Liver (tissue), 3 donors: ENCODE measurements at regions not wholly inside any gene's neighbourhood (a gene's known extent, or its start where the extent isn't known, plus 50 kb on each side); places are given as distances from the start of the nearest gene placed in this dataset.

Experiments used
- GABPA ChIP-seq, 2 donors: IDR thresholded peaks in 1 of 2; conservative IDR thresholded peaks in 1 of 2; 2 replicates each; pipeline ENCODE4 v1.6.1; 2016; ENCODE audit warnings: antibody characterized with exemption in 2 of 2, mild to moderate bottlenecking in 1 of 2, moderate library complexity in 1 of 2
- HNF4A ChIP-seq, 2 donors: conservative IDR thresholded peaks; 2 replicates each; pipeline ENCODE4 v1.6.1; 2016; ENCODE audit warnings: antibody characterized with exemption in 2 of 2, mild to moderate bottlenecking in 2 of 2
- JUND ChIP-seq, 2 donors: IDR thresholded peaks; 2 replicates each; pipeline ENCODE4 v1.6.1; 2016; ENCODE audit warnings: antibody characterized with exemption in 2 of 2
- NR2F2 ChIP-seq: IDR thresholded peaks from 2 replicates; pipeline ENCODE4 v1.6.1; 2016; ENCODE audit warnings: antibody characterized with exemption
- RAD21 ChIP-seq, 2 donors: IDR thresholded peaks; 2 replicates each; pipeline ENCODE4 v1.6.1; 2016; ENCODE audit warnings: antibody characterized with exemption in 2 of 2, mild to moderate bottlenecking in 2 of 2
- RXRA ChIP-seq, 2 donors: IDR thresholded peaks; 2 replicates each; pipeline ENCODE4 v1.6.1; 2017 to 2018; ENCODE audit warnings: antibody characterized with exemption in 2 of 2, mild to moderate bottlenecking in 1 of 2
- SP1 ChIP-seq: IDR thresholded peaks from 2 replicates; pipeline ENCODE4 v1.6.1; 2018; ENCODE audit warnings: antibody characterized with exemption, mild to moderate bottlenecking
- TAF1 ChIP-seq: conservative IDR thresholded peaks from 2 replicates; pipeline ENCODE4 v1.6.1; 2016; ENCODE audit warnings: antibody characterized with exemption, mild to moderate bottlenecking
- YY1 ChIP-seq: IDR thresholded peaks from 2 replicates; pipeline ENCODE4 v1.6.1; 2016; ENCODE audit warnings: antibody characterized with exemption, mild to moderate bottlenecking
- TF ChIP-seq, protein P1 (sequence below): IDR thresholded peaks from 2 replicates; pipeline ENCODE4 v1.6.1; 2016; ENCODE audit warnings: antibody characterized with exemption
- TF ChIP-seq, protein P2 (sequence below): fragments of 150-350 bp; IDR thresholded peaks from 2 replicates; pipeline ENCODE4 v1.5.1; 2017; ENCODE audit warnings: improper control_type of control experiment, low read depth, low read length; ENCODE audit not compliant: missing input control
- TF ChIP-seq, protein P3 (sequence below): IDR thresholded peaks from 2 replicates; pipeline ENCODE4 v1.6.1; 2016; ENCODE audit warnings: antibody characterized with exemption
- TF ChIP-seq, protein P4 (sequence below): IDR thresholded peaks from 2 replicates; pipeline ENCODE4 v1.6.1; 2016; ENCODE audit warnings: antibody characterized with exemption, mild to moderate bottlenecking
- TF ChIP-seq, protein P5 (sequence below): IDR thresholded peaks from 2 replicates; pipeline ENCODE4 v1.6.1; 2016; ENCODE audit warnings: antibody characterized with exemption
- donor health status: healthy.
- donor health status: healthy.

DNA sequence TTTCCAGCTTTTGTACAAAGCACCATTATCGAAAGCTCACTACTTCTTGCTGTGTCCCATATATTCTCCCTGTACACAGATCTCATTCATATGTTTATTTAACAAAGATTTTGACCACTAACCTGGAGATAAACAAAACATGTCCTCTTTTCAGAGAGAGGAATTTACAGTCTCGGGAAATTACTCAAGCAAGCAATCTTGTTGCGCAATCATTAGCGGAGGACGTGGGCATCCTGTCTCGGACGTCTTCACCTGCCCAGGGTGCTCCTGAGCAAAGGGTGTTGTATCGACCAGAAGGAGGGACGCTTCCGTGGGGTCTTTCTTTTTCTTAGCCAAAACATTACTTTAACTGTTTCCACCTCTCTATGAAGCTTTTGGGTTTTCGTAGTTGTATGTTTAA lies 66.5 kb upstream of the CLCN4 start:
- TF ChIP-seq, protein P1, sequence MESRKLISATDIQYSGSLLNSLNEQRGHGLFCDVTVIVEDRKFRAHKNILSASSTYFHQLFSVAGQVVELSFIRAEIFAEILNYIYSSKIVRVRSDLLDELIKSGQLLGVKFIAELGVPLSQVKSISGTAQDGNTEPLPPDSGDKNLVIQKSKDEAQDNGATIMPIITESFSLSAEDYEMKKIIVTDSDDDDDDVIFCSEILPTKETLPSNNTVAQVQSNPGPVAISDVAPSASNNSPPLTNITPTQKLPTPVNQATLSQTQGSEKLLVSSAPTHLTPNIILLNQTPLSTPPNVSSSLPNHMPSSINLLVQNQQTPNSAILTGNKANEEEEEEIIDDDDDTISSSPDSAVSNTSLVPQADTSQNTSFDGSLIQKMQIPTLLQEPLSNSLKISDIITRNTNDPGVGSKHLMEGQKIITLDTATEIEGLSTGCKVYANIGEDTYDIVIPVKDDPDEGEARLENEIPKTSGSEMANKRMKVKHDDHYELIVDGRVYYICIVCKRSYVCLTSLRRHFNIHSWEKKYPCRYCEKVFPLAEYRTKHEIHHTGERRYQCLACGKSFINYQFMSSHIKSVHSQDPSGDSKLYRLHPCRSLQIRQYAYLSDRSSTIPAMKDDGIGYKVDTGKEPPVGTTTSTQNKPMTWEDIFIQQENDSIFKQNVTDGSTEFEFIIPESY = no peak
- TF ChIP-seq, protein P2, sequence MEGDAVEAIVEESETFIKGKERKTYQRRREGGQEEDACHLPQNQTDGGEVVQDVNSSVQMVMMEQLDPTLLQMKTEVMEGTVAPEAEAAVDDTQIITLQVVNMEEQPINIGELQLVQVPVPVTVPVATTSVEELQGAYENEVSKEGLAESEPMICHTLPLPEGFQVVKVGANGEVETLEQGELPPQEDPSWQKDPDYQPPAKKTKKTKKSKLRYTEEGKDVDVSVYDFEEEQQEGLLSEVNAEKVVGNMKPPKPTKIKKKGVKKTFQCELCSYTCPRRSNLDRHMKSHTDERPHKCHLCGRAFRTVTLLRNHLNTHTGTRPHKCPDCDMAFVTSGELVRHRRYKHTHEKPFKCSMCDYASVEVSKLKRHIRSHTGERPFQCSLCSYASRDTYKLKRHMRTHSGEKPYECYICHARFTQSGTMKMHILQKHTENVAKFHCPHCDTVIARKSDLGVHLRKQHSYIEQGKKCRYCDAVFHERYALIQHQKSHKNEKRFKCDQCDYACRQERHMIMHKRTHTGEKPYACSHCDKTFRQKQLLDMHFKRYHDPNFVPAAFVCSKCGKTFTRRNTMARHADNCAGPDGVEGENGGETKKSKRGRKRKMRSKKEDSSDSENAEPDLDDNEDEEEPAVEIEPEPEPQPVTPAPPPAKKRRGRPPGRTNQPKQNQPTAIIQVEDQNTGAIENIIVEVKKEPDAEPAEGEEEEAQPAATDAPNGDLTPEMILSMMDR = no peak
- TF ChIP-seq RAD21 (IDR thresholded peaks at IDR 0.05) = no peak
- TF ChIP-seq, protein P3, sequence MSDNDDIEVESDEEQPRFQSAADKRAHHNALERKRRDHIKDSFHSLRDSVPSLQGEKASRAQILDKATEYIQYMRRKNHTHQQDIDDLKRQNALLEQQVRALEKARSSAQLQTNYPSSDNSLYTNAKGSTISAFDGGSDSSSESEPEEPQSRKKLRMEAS = no peak
- TF ChIP-seq TAF1 = no peak
- no peak for TF ChIP-seq NR2F2
- TF ChIP-seq, protein P4, sequence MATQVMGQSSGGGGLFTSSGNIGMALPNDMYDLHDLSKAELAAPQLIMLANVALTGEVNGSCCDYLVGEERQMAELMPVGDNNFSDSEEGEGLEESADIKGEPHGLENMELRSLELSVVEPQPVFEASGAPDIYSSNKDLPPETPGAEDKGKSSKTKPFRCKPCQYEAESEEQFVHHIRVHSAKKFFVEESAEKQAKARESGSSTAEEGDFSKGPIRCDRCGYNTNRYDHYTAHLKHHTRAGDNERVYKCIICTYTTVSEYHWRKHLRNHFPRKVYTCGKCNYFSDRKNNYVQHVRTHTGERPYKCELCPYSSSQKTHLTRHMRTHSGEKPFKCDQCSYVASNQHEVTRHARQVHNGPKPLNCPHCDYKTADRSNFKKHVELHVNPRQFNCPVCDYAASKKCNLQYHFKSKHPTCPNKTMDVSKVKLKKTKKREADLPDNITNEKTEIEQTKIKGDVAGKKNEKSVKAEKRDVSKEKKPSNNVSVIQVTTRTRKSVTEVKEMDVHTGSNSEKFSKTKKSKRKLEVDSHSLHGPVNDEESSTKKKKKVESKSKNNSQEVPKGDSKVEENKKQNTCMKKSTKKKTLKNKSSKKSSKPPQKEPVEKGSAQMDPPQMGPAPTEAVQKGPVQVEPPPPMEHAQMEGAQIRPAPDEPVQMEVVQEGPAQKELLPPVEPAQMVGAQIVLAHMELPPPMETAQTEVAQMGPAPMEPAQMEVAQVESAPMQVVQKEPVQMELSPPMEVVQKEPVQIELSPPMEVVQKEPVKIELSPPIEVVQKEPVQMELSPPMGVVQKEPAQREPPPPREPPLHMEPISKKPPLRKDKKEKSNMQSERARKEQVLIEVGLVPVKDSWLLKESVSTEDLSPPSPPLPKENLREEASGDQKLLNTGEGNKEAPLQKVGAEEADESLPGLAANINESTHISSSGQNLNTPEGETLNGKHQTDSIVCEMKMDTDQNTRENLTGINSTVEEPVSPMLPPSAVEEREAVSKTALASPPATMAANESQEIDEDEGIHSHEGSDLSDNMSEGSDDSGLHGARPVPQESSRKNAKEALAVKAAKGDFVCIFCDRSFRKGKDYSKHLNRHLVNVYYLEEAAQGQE = no peak
- TF ChIP-seq YY1 = no peak
- TF ChIP-seq RXRA (IDR thresholded peaks at IDR 0.05) = no peak
- TF ChIP-seq JUND (IDR thresholded peaks at IDR 0.05) = no peak
- no peak for TF ChIP-seq HNF4A (conservative IDR thresholded peaks at IDR 0.05)
- TF ChIP-seq, protein P5, sequence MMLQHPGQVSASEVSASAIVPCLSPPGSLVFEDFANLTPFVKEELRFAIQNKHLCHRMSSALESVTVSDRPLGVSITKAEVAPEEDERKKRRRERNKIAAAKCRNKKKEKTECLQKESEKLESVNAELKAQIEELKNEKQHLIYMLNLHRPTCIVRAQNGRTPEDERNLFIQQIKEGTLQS = no peak
- no peak for TF ChIP-seq GABPA (IDR thresholded peaks at IDR 0.05 in 1 of 2, conservative IDR thresholded peaks at IDR 0.05 in 1 of 2)
- TF ChIP-seq SP1 = no peak
